GM18951 (cell line): ENCODE measurements at regions not wholly inside any gene's neighbourhood (a gene's known extent, or its start where the extent isn't known, plus 50 kb on each side); places are given as distances from the start of the nearest gene placed in this dataset.

ENCODE experiments used
- POLR2A ChIP-seq: IDR thresholded peaks from 4 replicates; pipeline ENCODE4 v1.6.1; 2011; ENCODE audit warnings: mild to moderate bottlenecking; ENCODE audit not compliant: insufficient read length, insufficient read depth; ENCODE audit errors: extremely low read depth
- in situ Hi-C: fragments of 300-500 bp; cut with MboI; formaldehyde crosslinking; loops from one replicate; pipeline ENCODE4 v1.12.0; 2022; ENCODE audit warnings: low sequenced_read_pairs, mixed read lengths, inconsistent platforms; ENCODE audit not compliant: unreplicated experiment

- TF ChIP-seq POLR2A: no peak
- in situ Hi-C loops: no loop called here
Measured at GRCh38 chr3:144516589-144516988, 545.0 kb downstream of the DIPK2A start.

GRCh38 chr3:144521131-144521530, 549.5 kb downstream of the DIPK2A start:
- TF ChIP-seq POLR2A: no peak
- in situ Hi-C loops: no loop called here

- no peak for TF ChIP-seq POLR2A
- in situ Hi-C loops: no loop called here
Measured at GRCh38 chr3:144522456-144522855, 550.8 kb downstream of the DIPK2A start.

GRCh38 chr3:144523396-144523795, 551.8 kb downstream of the DIPK2A start:
- in situ Hi-C loops: no loop called here
- TF ChIP-seq POLR2A: no peak

GRCh38 chr3:144524531-144524930, 552.9 kb downstream of the DIPK2A start:
- in situ Hi-C loops: no loop called here
- no peak for TF ChIP-seq POLR2A

GRCh38 chr3:144529566-144529965, 557.9 kb downstream of the DIPK2A start:
- TF ChIP-seq POLR2A: no peak
- in situ Hi-C loops: no loop called here

- in situ Hi-C loops: no loop called here
- TF ChIP-seq POLR2A: no peak
Measured at GRCh38 chr3:144544871-144545270, 573.2 kb downstream of the DIPK2A start.

- in situ Hi-C loops: no loop called here
Measured at GRCh38 chr3:144546539-144546938, 574.9 kb downstream of the DIPK2A start.

GRCh38 chr3:144548346-144548745, 576.7 kb downstream of the DIPK2A start:
- in situ Hi-C loops: no loop called here
- TF ChIP-seq POLR2A: no peak

More at GRCh38 chr3:144546539-144546938, 574.9 kb downstream of the DIPK2A start:
- no peak for TF ChIP-seq POLR2A

- TF ChIP-seq POLR2A: no peak
- in situ Hi-C loops: no loop called here
Measured at GRCh38 chr3:144549166-144549565, 577.5 kb downstream of the DIPK2A start.

- TF ChIP-seq POLR2A: no peak
- in situ Hi-C loops: no loop called here
Measured at GRCh38 chr3:144552346-144553057, 580.9 kb downstream of the DIPK2A start.

GRCh38 chr3:144553301-144553700, 581.7 kb downstream of the DIPK2A start:
- in situ Hi-C loops: no loop called here
- TF ChIP-seq POLR2A: no peak

GRCh38 chr3:144554889-144555288, 583.3 kb downstream of the DIPK2A start:
- TF ChIP-seq POLR2A: no peak
- in situ Hi-C loops: no loop called here

GRCh38 chr3:144556392-144556791, 584.8 kb downstream of the DIPK2A start:
- in situ Hi-C loops: no loop called here
- no peak for TF ChIP-seq POLR2A
